HG02840 (cell line): ENCODE measurements at regions not wholly inside any gene's neighbourhood (a gene's known extent, or its start where the extent isn't known, plus 50 kb on each side); places are given as distances from the start of the nearest gene placed in this dataset.
"Not testable (repeated sequence)": the region's sequence is repeated elsewhere in the genome, so short reads cannot be mapped to it uniquely, and the experiment has no call there.

Experiments
- ATAC-seq: cut with Tn5 transposase; IDR thresholded peaks from one replicate; pipeline ENCODE4 v1.9.1; 2021; ENCODE audit warnings: mild to moderate bottlenecking, moderate library complexity, moderate number of reproducible peaks; ENCODE audit not compliant: unreplicated experiment, low FRiP score

DNA sequence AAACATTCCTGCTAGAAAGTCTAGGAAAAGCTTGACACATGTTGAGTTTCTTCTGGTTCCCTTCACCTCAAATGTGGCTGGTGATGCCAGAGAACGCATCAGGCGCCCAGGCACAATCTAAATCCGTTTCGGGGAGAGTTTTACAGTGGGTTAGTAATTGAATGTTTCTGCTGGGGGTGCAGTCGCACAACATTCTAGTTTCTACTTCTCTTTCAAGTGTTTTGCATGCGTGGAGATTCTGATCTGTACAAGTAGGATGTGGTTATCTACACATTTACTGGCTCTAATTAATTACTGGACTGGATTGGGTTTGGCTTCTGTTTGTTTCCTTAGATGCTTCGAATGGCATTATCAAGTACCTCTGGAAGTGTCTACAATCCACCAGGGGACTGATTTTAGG is 173.8 kb downstream of the TMEM26 start:
- peak; percentile 75 for ATAC-seq

DNA sequence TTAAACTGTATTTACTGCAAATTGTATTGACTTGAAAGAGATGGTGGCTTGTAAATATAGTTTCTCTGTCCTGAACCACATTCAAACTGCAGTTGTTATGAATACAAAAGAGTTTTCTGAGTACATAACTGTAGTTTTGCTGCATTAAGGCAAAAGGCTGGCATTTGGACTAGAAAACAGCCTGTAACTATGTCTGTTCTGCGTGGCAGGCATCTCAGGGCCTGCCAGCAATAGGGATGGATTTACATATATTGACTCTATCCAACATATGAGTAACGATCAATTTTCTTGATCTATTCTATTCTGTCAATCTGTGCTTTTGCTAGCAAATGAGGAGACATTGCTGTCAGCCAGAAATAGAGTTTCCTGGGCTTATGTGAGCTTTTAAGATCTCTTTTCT is 174.6 kb downstream of the TMEM26 start:
- ATAC-seq: no peak

DNA sequence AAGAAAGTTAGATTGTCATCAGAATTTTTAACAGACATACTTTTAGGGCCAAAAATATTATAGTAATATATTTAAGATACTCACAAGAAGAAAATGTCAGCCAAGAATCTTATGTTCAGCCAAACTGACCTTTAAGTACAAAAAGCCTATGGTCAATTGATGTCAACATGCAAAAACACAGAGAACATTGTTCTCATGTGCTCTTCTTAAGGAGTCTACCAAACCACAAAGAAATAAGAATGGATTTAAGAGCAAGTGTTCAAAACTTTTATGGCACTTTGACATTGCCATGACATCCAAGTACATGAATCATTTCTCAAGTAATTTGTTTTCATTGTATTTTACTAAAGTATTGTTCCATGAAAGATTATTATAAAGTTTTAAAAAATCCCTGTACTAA is 180.4 kb downstream of the TMEM26 start:
- ATAC-seq: no peak

DNA sequence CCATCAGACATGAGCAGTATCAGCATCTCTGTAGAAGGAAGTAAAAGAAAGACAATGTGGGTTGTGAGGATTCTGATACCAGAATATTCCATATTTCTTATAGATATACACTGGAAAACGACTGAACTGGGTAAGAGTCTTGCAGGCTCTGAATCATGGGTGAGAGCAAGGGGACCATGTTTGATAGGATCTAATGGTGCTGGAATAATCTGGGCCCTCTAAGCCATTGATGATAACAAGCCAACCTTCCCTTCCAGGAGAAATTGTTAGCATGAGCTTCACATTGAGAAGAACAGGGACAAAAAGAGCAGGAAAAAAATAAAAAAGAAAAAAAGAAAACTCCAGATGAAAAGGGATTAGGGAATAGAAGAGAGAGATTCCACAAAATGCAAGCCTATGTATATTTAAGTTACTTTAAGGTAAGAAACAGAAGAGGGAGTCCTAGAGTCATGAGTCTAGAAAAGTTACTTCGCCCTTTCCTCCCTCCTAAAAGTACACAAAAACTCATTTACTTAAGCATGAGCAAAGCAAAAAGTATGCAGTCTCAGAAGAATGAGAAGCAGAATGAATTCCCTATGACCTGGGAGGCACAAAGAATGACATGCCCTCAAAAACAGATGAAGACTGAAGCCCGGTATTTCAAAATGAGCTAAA is 181.9 kb downstream of the TMEM26 start:
- no peak for ATAC-seq

DNA sequence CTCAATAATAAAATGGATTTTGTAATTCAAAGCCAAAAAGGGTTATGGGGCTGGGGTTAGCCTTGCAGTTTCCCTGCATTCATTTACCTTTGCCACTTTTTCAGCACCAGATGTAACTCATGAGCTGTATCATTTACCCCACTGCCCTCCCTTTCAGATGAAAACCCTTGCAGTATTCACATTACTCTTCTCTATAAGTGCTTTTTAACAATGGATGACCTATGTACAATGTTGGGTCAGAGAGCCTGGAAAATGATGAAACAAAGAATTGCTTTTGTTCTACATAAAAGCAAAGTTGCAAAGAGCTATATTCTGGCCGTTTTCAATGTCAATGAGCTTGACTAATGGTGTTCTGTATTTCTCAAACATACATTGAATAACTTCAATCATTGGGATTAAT is 189.7 kb downstream of the TMEM26 start:
- ATAC-seq: no peak

DNA sequence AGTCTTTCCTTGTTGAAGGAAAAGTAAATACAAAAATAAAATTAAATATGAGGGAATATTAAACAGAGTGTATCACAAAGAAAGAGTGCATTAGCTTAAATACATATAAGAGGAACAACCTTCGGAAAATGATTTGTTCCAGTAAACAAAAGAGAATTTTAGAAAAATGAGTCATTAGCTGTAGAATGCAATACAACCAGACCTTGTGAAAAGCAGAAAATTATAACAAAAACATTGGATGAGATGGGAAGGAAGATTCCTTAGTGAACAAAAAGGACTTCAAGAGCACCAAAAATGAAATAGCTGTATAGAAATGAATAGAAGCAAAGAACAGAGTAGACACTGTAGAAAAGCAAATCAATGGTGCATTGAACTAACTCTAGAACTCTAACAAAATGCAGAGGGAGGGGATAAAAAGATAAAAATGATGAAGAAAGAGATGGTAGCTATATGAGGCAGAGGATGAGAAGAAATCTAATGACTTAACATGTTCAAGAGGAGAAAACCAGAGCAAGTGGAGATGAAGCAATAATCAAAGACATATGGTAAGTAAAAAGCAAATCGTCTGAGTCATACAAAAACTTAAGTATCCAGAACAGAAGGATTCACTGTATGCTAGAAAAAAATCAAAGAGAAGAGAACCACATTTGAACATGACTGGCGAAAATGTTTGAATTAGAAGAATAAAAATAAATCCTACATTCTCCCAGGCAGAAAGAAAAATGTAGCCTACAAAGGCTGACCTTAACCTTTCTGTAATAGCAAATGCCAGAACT is 190.5 kb downstream of the TMEM26 start:
- no peak for ATAC-seq

DNA sequence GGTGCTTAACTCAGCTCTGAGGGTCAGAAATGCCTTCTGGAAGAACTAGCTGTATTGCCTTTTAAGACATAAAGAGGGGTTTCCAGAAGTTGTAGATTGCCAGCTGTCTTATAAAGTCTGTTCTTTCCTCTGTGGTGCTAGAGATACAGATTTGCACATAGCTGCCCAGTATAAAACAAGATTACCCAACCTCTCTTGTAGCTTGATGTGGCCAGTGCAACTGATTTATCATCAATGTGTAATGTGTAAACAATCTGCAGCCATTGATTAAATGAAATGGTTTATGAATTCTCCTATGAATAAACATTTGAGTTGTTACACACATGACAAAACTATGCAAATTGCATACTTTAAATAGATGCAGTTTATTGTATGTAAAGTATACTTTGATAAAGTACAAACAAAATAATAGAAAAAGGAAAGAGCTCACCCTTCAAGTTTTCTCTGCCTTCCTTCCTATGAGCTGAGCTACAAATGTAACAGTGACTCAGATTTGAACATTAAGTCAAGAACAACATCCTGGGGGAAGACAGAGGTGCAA is 195.2 kb downstream of the TMEM26 start:
- no peak for ATAC-seq

DNA sequence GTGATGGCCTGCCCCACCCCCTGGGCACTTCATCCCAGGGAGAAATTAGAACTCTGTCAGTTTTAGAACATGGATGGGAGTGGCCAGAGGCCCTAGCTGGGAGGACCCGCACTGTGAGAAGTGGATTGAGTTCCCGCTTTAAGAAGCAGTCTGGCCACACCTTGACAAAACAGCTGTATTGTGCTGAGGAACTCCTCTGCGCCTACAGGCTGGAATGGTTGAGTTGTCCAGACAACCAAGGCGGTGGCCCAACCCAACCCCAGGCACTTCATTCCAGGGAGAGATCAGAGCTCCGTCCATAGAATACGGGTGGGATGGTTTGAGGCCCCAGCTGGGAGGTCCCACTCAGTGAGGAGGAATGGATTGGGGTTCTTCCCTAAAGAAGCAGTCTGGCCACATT is 196.0 kb downstream of the TMEM26 start:
- ATAC-seq: no peak

DNA sequence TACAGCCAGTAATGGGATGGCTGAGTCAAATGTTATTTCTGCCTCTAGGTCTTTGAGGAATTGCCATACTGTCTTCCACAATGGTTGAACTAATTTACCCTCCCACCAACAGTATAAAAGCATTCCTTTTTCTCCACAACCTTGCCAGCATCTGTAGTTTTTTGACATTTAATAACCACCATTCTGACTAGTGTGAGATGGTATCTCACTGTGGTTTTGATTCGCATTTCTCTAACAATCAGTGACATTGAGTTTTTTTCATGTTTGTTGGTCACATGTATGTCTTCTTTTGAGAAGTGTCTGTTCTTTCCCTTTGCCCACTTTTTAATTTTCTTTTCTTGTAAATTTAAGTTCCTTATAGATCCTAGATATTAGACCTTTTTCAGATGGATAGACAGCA is 200.9 kb downstream of the TMEM26 start:
- not testable (repeated sequence) for ATAC-seq

DNA sequence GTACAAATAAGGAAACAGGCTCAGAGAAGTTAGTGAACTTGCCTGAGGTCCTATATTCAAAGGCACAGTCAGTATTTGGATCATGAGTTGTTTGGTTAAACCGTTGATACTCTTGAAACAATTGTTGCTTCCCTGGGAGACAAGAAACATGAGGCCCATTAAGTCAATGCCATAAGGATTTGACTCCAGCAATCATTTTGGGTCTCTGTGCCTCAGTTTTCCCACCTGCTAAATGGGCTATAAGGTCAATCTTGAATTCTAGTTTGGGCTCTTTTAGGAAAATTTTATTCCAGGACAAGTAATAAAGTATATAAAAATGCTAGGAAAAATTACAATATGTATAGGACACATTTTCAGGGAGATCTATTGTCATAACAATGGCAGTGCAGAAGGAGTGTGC is 202.1 kb downstream of the TMEM26 start:
- no peak for ATAC-seq

DNA sequence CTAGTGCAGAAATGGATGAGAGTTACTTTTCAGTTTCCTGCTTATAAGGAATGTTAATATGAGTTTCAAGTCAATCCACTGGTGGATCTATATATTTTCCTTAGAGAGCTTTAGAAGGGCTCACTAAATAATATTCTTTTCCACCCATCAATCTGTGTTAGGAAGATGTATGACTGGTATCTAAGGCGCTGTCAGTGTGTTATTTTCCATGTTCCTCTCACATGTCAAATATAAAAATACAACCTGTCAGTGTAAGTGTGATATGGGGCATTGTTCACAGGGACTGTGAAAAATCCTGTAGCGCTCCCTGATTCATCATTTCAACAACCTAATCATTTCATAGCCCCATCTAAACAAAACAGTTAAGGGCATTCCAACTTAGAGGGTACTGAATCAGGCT is 203.1 kb downstream of the TMEM26 start:
- ATAC-seq: no peak

DNA sequence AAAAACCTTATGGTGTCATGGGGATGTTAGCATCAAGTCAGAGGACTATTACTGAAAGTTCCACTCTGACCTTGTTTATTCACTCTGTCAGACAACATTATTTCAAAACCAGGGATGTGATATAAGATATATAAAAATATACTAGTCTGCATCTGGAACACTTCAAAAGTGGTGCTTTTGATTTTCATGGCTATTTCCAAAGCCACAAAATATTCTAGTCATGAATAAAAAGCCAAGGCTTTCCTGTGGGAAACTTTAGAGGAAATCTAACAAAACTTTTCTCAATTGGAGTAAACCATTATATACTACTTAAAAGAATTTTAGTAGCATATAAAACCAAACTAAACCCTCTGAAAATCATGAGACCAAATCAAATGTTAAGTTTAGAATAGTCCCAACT is 205.2 kb downstream of the TMEM26 start:
- no peak for ATAC-seq

DNA sequence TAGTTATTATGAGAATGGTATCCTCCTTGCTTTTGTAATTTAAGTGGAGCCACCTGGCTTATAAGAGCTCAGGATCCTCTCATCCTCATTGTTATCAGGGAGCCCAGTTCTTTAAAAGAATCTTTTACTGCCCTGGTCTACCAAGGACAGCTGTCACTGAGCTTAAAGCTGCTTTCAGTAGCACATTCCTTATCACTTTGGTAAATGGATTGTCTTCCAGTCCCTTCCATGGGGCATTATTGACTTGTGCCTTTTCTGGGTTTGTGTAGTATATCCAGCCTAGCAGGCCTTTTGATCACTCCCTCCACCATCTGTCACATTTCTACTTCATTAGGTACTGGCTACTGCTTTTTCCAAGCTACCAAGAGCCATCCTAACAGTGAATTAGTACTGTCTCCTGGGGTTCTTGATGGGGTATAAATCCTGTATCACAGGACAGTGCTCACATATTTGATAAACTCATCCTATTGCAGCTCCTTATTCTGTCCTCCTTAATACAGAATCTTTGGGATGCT is 208.9 kb downstream of the TMEM26 start:
- no peak for ATAC-seq

DNA sequence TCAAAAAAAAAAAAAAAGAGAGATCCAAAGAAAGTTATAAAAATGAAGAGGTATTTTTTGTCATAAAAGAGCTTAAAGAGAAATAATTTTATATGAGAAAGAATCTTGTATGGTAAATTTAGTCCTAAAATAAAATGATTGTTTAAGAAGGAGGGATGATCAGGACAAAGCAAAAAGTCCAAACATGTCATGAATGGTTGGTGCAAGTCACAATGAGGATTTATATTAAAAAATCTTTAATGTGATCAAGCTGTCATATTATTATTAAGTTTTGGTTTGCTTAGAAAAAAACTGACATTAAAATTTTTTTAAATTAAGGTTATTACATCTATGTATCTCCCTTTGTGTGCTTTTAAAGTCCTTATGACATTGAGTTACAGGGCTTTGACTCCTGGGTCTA is 220.4 kb downstream of the TMEM26 start:
- ATAC-seq: no peak

DNA sequence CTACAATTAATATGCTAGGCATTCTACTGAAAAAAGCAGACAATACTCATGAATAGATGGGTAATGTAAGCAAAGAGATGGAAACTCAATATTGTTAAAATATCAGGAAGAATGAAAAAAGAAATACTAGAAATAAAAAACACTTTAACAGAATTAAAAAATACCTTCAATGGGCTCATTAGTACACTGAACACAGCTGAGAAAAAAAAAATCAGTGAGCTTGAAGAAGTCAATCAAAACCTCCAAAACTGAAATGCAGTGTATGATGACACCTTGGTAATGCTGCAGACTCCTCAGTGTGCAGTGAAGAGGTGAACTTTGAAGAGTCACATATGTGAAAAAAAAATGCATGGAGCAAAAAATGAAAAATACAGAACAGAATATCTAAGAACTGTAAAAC is 227.2 kb downstream of the TMEM26 start:
- no peak for ATAC-seq

DNA sequence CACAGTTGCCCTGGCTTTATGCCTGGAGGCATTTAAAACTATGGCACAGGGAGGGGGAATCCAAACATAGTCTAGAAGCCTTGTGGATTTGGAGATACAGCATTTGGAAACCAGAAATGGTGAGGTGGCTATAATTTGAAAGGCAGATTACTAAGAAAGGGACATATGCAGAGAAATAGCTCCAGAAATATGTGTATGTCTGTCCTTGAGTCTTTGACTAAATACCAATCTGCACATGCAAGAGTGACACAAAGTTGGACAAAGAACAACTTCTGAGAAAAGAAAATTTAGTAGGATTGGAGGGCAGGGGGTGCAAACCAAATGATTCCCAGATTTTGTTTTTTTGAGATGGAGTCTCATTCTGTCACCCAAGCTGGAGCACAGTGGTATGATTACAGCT is 229.6 kb downstream of the TMEM26 start:
- ATAC-seq: no peak

DNA sequence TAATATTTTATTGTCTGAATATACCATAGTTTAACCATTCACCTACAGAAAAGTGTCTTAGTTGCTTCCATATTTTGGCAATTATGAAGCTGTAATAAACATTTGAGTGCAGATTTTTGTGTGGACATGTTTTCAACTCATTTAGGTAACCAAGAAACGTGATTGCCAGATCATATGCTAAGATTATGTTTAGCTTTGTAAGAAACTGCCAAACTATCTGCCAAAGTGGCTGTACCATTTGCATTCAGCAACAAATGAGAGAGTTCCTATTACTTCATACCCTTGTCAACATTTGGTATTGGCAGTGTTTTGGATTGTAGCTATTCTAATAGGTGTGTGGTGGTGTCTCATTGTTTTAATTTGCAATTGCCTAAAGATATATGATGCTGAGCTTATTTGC is 233.5 kb downstream of the TMEM26 start:
- ATAC-seq: no peak

DNA sequence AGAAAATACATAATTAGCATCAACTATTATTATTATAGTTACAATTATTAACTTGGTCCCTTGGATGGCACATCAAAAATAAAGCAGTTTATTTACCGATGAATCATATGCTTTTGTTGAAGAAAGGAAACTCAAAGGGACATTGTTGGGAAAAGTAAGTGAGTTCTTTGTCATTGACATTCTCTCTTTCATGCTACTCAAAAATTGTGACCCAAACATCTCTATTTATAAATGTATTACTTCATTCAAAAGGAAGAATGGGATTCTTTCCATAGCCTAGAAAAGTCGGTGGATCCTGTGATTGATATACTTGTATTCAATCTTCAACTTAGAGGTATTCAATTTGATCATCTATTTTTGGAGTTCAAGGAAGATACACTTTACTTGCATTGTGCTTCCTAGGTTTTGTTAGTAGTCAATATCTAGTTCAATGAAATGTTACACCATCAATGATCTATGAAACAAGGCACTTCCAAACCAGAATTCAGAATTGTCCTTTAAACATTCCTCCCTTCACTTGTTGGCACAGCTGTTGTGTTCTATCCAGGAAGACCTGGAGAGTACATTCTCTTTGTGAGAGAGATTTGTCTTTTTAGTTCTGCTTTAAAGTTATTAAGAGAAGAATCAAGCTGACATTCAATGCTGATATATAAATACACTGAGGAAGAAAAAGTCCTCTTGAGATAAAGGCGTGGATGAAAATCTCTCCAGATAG is 235.2 kb downstream of the TMEM26 start:
- ATAC-seq: no peak

DNA sequence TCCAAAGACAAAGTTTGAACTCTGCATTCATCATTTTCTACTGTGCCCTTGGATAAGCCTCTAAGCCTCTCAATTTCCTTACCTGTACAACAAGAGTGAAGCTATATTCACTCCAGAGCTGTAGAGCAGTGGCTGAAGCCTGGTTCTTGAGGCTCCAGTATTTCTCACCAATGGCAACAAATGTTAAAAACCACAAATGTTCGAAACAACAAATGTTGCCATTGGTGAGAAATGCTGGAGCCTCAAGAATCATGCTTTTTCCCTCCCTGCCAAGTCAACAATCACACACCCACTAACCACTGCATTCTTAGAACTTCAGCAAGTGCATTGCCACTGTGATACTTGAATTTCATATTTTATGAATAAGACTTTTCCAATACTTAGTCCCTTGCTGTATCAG is 237.9 kb downstream of the TMEM26 start:
- ATAC-seq: no peak

DNA sequence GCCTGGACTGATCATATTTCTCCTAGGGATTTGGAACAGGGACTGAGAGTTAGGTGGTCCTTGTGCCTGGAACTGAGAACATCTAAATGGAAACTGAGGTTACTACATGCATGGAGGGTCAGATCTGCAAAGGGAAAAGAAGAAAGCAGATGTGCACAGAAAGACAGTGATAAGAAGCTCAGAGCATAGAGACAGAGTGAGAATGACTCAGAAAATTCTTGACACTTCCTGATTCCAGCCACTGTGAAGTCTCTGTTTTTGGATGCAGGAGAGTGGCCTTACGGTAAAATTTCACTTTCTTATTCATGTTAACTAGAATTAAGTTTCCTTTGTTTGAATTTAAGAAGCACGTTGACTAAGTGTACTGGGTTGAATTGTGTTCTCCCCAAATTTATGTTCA is 241.7 kb downstream of the TMEM26 start:
- no peak for ATAC-seq

DNA sequence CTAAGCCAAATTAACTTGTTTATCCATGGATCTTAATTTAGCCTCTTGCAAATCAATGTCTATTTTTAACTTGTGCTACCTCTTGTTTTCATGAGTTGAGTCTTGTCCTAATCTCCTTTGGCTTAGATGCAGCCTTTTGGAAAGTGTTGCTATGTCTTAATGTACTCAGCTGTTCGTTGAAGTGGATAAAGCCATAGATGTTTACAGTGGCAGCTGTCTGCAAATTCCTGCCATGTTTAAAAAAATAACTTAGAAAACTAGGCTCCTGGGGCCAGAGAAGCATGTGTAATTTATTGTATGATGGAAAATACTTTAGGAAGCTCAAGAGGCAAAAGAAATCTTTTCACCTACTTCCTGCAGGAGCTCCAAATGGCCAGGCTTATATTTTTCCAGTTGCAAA is 253.1 kb upstream of the RHOBTB1 start:
- no peak for ATAC-seq
